ENCODE measurements at regions not wholly inside any gene's neighbourhood (a gene's known extent, or its start where the extent isn't known, plus 50 kb on each side); places are given as distances from the start of the nearest gene placed in this dataset.

DNA sequence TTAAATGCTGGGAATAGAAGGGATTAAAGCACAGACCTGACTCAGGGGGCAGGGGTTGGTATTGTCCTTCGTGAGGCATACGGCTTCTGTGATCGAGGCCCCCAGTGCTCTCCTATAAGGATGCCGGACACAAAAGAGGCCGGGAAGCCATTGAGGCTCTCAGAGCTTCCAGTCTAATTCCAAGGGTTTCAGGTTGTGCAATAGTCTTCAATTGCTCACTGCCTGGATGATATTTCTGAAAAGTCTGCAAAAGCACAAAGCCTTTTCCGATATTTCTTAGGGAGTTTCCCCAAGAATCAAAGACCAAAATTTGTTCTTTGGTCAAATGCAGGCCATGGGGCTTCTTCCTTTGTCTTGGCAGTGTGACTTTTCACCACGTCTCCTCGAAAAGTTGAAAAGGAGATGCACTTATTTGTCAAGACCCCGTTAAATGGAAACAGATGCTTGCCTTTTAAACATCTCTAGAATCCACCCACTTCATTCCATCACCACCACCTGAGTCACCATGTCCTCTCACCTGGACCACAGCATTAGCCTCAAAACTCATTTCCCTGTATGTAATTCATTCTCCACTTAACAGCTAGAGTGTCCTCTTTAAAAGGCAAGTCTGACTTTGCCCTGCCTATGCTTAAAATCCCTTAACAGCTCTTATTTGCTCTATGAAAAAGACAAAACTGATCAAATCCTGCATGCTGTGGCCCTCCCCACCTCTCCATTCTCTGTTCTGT lies 134.8 kb upstream of the NAMPT start:
- no peak for TF ChIP-seq GATA1 (IDR thresholded peaks at IDR 0.05; ENCODE audit: low read depth, low read length)
- no peak for TF ChIP-seq POLR2A (IDR thresholded peaks at IDR 0.05; ENCODE audit: low read length)

Data from erythroblast (primary cell).